Lung (tissue), 11 donors: ENCODE measurements at regions not wholly inside any gene's neighbourhood (a gene's known extent, or its start where the extent isn't known, plus 50 kb on each side); places are given as distances from the start of the nearest gene placed in this dataset.

Source experiments
- ATAC-seq: fragments of 200-7000 bp; cut with Tn5 transposase; one replicate; pipeline ENCODE4 v1.9.1; 2020; ENCODE audit warnings: moderate number of reproducible peaks; ENCODE audit not compliant: insufficient read depth, low FRiP score
- DNase-seq, 3 donors: peaks; one replicate each; pipeline ENCODE4 v3.0.0-alpha.2; 2013 to 2017
- H3K27ac ChIP-seq, 2 donors: one replicate each; pipeline ENCODE4 v1.5.1; 2013; ENCODE audit warnings: mild to moderate bottlenecking in 2 of 2, moderate library complexity in 2 of 2, control low read depth in 1 of 2, inconsistent platforms in 1 of 2, low read depth in 1 of 2, low read length in 1 of 2
- H3K27me3 ChIP-seq, 3 donors: one replicate each; pipeline ENCODE4 v1.5.1; 2013; ENCODE audit warnings: low read length in 2 of 3; ENCODE audit not compliant: control insufficient read depth in 3 of 3, insufficient read depth in 3 of 3
- H3K36me3 ChIP-seq, 4 donors: one replicate each; pipeline ENCODE4 v1.5.1; 2013; ENCODE audit warnings: low read length in 4 of 4, mild to moderate bottlenecking in 1 of 4, moderate library complexity in 1 of 4; ENCODE audit not compliant: control insufficient read depth in 4 of 4, insufficient read depth in 4 of 4
- H3K4me1 ChIP-seq, 5 donors: one replicate each; pipeline ENCODE4 v1.5.1; 2013; ENCODE audit warnings: low read length in 5 of 5, mild to moderate bottlenecking in 2 of 5, moderate library complexity in 1 of 5; ENCODE audit not compliant: control insufficient read depth in 5 of 5, insufficient read depth in 5 of 5
- H3K4me3 ChIP-seq: one replicate; pipeline ENCODE4 v1.5.1; 2013; ENCODE audit warnings: mild to moderate bottlenecking, control low read depth, moderate library complexity
- H3K9ac ChIP-seq, 2 donors: one replicate each; pipeline ENCODE4 v1.5.1; 2013; ENCODE audit warnings: low read length in 2 of 2, control low read depth in 1 of 2; ENCODE audit not compliant: insufficient read depth in 1 of 2
- H3K9me3 ChIP-seq, 4 donors: one replicate each; pipeline ENCODE4 v1.5.1; 2013; ENCODE audit warnings: low read length in 3 of 4, mild to moderate bottlenecking in 1 of 4, moderate library complexity in 1 of 4; ENCODE audit not compliant: control insufficient read depth in 4 of 4, insufficient read depth in 3 of 4
- CTCF ChIP-seq: IDR thresholded peaks from 2 replicates; pipeline ENCODE4 v1.5.1; 2012; ENCODE audit warnings: mild to moderate bottlenecking; ENCODE audit errors: control extremely low read depth, extremely low read depth
- WGBS, 2 donors: extraction: QIAGEN DNeasy Blood & Tissue Kit; methylation state at CpG; one replicate each; pipeline ENCODE4 v1.1.7; 2013; 5-methylcytosine and 5-hydroxymethylcytosine counted together
- donor health status: control.
- donor health status: control.
- donor health status: Bipolar disorder and iron deficiency.
- donor health status: healthy.
- donor health status: DM: yes; HTN: yes; CAD: no.

DNA sequence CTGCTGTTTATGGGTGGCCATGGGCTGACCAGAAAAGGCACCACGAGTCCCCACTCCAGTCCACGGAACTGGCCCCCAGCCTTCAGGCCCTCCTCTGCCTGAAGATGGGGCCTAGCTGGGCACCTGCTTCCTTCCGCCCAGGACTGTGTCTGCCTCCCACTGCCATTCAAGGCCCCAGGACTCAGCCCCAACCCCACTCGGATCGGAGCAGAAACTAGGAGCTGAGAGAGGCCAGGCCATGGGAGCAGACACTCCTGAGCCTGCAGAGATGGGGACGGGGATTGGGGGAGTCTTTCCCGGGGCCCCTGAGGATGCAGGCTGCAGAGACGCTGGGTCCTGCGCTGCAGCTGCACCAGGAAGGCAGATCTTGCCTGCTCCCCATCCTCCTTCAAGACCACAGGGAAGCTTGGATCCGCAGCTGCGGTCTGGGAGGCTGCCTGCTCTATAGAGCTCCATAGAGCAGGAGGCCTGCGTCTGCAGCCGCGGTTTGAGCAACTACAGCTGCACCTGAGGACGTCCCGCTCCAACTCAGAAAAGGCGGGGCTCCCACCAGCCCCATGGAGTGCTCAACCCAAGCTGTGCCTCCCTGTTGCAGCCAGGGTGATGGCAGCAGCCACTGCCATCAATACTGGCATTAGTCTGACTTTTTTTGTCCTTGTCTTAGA is 383.9 kb upstream of the TMCO5A start:
- ATAC-seq = no peak
- no peak for TF ChIP-seq CTCF
- Histone ChIP-seq H3K4me1 (no peaks in the 10 kb centered on the region), H3K27ac (no peak overlapping the region), H3K36me3 (no peaks in the 10 kb centered on the region), H3K9me3 (peaks cover 0 to 7% (median 0%) of the 10 kb centered on the region in 4 donors), H3K27me3 (no peaks in the 10 kb centered on the region), H3K9ac (no peak overlapping the region), H3K4me3 (no peak overlapping the region)
- 87 to 92% methylated on average over 17 of the region's 17 CpGs for WGBS, 2 donors
- DNase-seq = no peak

DNA sequence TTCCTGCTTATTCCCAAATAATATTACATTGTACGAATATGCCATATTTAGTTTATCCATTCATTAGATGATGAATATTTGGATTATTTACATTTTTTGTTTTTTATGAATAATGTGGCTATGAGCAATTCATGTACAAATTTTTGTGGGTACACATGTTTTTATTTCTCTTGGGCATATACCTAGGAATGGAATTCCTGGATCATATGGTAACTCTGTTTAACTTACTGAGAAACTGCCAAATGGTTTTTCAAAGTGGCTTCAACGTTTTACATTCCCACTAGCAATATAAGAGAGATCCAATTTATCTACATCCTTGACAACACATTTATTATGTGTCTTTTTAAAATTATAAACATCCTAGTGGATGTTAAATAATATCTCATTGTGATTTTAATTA is 362.0 kb upstream of the TMCO5A start:
- no peak overlapping the region for H3K27ac ChIP-seq
- no peak overlapping the region for H3K4me3 ChIP-seq
- TF ChIP-seq CTCF = no peak
- H3K36me3 ChIP-seq = no peaks in the 10 kb centered on the region
- WGBS, 2 donors = 35 to 41% methylated on average over 2 of the region's 2 CpGs
- H3K4me1 ChIP-seq = no peaks in the 10 kb centered on the region
- ATAC-seq (no peak), DNase-seq (no peak)
- H3K27me3 ChIP-seq = no peaks in the 10 kb centered on the region
- H3K9ac ChIP-seq = no peak overlapping the region
- H3K9me3 ChIP-seq = no peaks in the 10 kb centered on the region

GRCh38 chr15:37574985-37575384 is 359.5 kb upstream of the TMCO5A start:
- Histone ChIP-seq H3K27ac (no peak overlapping the region), H3K36me3 (no peaks in the 10 kb centered on the region), H3K4me3 (no peak overlapping the region), H3K9me3 (no peaks in the 10 kb centered on the region), H3K9ac (no peak overlapping the region), H3K4me1 (no peaks in the 10 kb centered on the region), H3K27me3 (no peaks in the 10 kb centered on the region)
- 70 to 78% methylated on average over 3 of the region's 3 CpGs for WGBS, 2 donors
- DNase-seq = no peak
- TF ChIP-seq CTCF = no peak
- ATAC-seq = no peak

DNA sequence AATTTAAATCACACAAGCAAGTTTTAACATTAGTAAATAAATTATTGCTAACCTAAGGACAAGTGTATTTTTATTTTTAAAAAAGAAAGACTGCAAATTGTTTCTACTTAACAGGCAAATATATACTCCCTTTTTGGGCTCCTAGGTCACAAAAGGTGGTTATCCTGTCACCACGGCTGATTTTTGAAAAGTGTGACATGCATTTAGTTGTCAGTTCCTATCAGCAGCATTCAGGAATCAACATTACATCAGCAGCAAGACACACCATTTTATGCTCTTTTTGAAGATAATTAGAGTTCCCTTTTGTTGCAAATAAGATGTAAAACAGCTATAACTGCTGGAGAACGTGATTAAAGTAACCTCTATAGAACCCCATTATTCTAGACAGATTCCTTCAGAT is 357.5 kb upstream of the TMCO5A start:
- no peak overlapping the region for H3K9ac ChIP-seq

More for the DNA sequence above, 357.5 kb upstream of the TMCO5A start:
- DNase-seq (no peak), ATAC-seq (no peak)
- Histone ChIP-seq H3K9me3 (peaks cover 0 to 4% (median 0%) of the 10 kb centered on the region in 4 donors), H3K36me3 (no peaks in the 10 kb centered on the region), H3K4me3 (no peak overlapping the region), H3K27me3 (no peaks in the 10 kb centered on the region), H3K27ac (no peak overlapping the region), H3K4me1 (no peaks in the 10 kb centered on the region)
- TF ChIP-seq CTCF = no peak
- WGBS, 2 donors = 62 to 85% methylated on average over 2 of the region's 2 CpGs
